Type B pancreatic cell (in vitro differentiated cells): ENCODE measurements at regions not wholly inside any gene's neighbourhood (a gene's known extent, or its start where the extent isn't known, plus 50 kb on each side); places are given as distances from the start of the nearest gene placed in this dataset.

Source experiments
- DNase-seq: peaks from one replicate; pipeline ENCODE4 v3.0.0; 2021; ENCODE audit warnings: mixed read lengths; ENCODE audit not compliant: unreplicated experiment; ENCODE audit errors: extremely low spot score
- H3K27ac Mint-ChIP-seq: 2 replicates; pipeline ENCODE4 v1.8.0; 2021; ENCODE audit warnings: mild to moderate bottlenecking, mixed read lengths
- H3K27me3 Mint-ChIP-seq: 2 replicates; pipeline ENCODE4 v1.8.0; 2021; ENCODE audit warnings: mixed read lengths
- H3K36me3 Mint-ChIP-seq: 2 replicates; pipeline ENCODE4 v1.8.0; 2021; ENCODE audit warnings: mixed read lengths
- H3K4me1 Mint-ChIP-seq: one replicate; pipeline ENCODE4 v1.8.0; 2021; ENCODE audit warnings: mixed read lengths; ENCODE audit not compliant: unreplicated experiment
- H3K4me3 Mint-ChIP-seq: 2 replicates; pipeline ENCODE4 v1.8.0; 2021; ENCODE audit warnings: mild to moderate bottlenecking, mixed read lengths
- H3K9me3 Mint-ChIP-seq: 2 replicates; pipeline ENCODE4 v1.8.0; 2021; ENCODE audit warnings: mixed read lengths
- CTCF ChIP-seq: fragments of 200-600 bp; sonication (generic); conservative IDR thresholded peaks from 2 replicates; pipeline ENCODE4 v1.5.0; 2021; ENCODE audit warnings: antibody characterized with exemption, mild to moderate bottlenecking

DNA sequence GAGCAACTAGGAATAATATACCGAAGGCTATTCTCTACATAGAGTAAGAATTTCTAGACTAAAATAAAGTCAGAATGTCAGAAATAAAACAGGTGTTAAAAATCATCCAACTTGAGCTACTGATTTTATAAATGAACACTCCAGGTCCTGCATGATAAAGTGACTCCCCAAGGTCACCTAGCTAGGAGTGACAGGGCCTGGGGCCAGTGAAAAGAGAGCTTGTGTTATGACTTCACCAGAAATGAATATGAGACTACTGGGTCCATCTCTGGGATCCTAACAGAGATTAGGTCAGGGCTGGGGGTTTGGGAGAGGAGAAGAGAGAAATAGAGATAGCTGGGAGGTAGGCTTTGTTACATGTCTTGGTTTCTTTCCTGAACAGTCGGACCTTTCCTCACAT is 89.7 kb upstream of the CYP1B1 start:
- no peak for TF ChIP-seq CTCF
- peaks cover 28% of the 10 kb centered on the region for H3K4me1 Mint-ChIP-seq
- no peak overlapping the region for H3K4me3 Mint-ChIP-seq
- H3K27ac Mint-ChIP-seq, result no peak overlapping the region
- no peaks in the 10 kb centered on the region for H3K27me3 Mint-ChIP-seq
- H3K9me3 Mint-ChIP-seq, result peaks cover 13% of the 10 kb centered on the region
- H3K36me3 Mint-ChIP-seq, result peaks cover 10% of the 10 kb centered on the region
- DNase-seq, result no peak

DNA sequence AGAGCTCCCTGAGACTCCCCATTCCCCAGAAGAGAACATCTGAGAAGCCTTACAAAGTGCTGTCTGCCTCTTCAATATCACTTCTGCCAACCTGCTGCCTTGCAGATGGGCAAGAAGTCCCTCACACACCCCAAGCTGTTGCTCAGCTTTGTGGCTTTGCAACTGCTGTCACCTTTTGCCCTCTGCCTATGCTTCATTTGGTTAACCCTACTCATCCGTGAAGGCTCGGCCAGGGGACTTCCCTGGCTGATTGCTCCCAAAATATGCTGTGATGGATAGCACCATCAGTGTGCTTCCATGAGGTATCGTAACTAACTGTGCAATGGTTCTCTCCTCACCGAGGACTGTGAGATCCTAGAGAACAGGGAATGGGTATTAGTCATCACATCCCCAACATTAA is 88.9 kb upstream of the CYP1B1 start:
- peaks cover 10% of the 10 kb centered on the region for H3K9me3 Mint-ChIP-seq
- no peak for DNase-seq
- H3K36me3 Mint-ChIP-seq, result peaks cover 10% of the 10 kb centered on the region
- TF ChIP-seq CTCF, result no peak
- no peaks in the 10 kb centered on the region for H3K27me3 Mint-ChIP-seq
- H3K4me3 Mint-ChIP-seq, result no peak overlapping the region
- H3K27ac Mint-ChIP-seq, result no peak overlapping the region
- H3K4me1 Mint-ChIP-seq, result peaks cover 29% of the 10 kb centered on the region

DNA sequence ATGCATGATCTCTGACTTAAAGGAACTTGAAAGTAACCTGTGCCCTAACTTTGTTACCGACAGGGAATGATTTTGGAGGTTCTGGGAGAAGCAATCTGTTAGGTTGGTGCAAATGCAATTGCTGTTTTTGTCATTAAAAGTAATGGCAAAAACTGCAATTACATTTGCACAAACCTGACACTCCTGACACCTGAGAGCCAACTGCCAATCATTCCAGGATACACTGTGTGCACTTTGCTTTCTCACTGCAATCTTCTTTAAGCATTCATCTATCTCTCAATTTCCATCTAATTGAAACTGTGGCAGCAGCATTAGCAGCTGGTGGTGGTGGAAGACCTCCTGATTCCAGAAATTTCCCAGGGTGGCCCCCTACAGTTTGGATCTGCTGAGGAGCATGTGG is 87.6 kb upstream of the CYP1B1 start:
- peaks cover 8% of the 10 kb centered on the region for H3K9me3 Mint-ChIP-seq
- no peaks in the 10 kb centered on the region for H3K27me3 Mint-ChIP-seq
- H3K36me3 Mint-ChIP-seq, result peaks cover 10% of the 10 kb centered on the region
- no peak overlapping the region for H3K27ac Mint-ChIP-seq
- no peak for TF ChIP-seq CTCF
- no peak for DNase-seq
- H3K4me3 Mint-ChIP-seq, result no peak overlapping the region
- peaks cover 37% of the 10 kb centered on the region for H3K4me1 Mint-ChIP-seq

DNA sequence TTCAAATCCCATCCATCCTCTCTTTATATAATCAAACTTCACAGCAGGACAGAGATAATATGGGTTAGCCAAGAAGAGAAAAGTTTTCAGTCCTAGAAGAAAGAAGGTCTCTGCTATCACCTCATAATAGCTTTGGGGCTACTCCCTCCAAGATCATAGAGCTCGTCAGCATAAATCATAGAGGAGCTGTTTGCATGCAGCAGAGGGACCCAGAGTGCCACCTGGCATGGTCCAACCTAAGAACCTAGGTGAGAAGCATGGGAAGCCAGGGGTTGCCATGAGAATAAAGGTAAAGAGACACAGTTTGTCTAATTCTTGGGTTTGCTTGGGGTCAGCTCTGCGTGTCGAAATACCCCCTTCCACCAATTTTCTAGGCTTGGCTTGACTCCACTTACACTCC is 87.1 kb upstream of the CYP1B1 start:
- peaks cover 8% of the 10 kb centered on the region for H3K9me3 Mint-ChIP-seq

GRCh38 chr2:38160516-38160915 is 84.6 kb upstream of the CYP1B1 start:
- Mint-ChIP-seq H3K4me1 (peaks cover 49% of the 10 kb centered on the region), H3K27me3 (no peaks in the 10 kb centered on the region), H3K4me3 (no peak overlapping the region), H3K9me3 (peaks cover 8% of the 10 kb centered on the region), H3K36me3 (peaks cover 10% of the 10 kb centered on the region), H3K27ac (no peak overlapping the region)
- DNase-seq, result no peak
- TF ChIP-seq CTCF, result no peak

More for the DNA sequence above, 87.1 kb upstream of the CYP1B1 start:
- DNase-seq, result no peak
- H3K4me1 Mint-ChIP-seq, result peaks cover 42% of the 10 kb centered on the region
- peaks cover 10% of the 10 kb centered on the region for H3K36me3 Mint-ChIP-seq
- no peaks in the 10 kb centered on the region for H3K27me3 Mint-ChIP-seq
- TF ChIP-seq CTCF, result no peak
- no peak overlapping the region for H3K27ac Mint-ChIP-seq
- H3K4me3 Mint-ChIP-seq, result no peak overlapping the region

- peaks cover 49% of the 10 kb centered on the region for H3K4me1 Mint-ChIP-seq
- H3K4me3 Mint-ChIP-seq, result no peak overlapping the region
- no peak for TF ChIP-seq CTCF
- peaks cover 10% of the 10 kb centered on the region for H3K36me3 Mint-ChIP-seq
- no peaks in the 10 kb centered on the region for H3K27me3 Mint-ChIP-seq
- H3K27ac Mint-ChIP-seq, result no peak overlapping the region
- peaks cover 8% of the 10 kb centered on the region for H3K9me3 Mint-ChIP-seq
- DNase-seq, result no peak
Observed at GRCh38 chr2:38159597-38159996, 83.6 kb upstream of the CYP1B1 start.
